ENCODE measurements at regions not wholly inside any gene's neighbourhood (a gene's known extent, or its start where the extent isn't known, plus 50 kb on each side); places are given as distances from the start of the nearest gene placed in this dataset.

DNA sequence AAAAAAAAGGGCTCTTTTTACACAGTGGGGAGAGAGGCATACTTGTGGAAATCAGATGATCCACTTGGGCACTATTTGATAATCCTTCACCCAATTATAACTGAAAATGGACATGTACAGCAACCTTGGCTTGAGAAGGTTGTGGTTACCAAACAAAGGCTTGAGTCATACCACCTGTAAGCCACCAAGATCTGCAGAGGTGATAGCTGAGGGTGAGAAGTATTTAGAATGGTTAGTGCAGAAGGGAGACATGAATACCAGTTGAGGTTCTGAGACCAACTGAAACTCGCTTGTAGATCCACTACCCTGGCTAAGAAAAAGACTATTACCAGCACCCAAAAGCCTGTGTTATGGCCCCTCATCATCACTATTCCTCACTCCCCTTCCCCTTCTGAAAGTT is 614.0 kb downstream of the STIM2 start:
- TF ChIP-seq, protein P1, sequence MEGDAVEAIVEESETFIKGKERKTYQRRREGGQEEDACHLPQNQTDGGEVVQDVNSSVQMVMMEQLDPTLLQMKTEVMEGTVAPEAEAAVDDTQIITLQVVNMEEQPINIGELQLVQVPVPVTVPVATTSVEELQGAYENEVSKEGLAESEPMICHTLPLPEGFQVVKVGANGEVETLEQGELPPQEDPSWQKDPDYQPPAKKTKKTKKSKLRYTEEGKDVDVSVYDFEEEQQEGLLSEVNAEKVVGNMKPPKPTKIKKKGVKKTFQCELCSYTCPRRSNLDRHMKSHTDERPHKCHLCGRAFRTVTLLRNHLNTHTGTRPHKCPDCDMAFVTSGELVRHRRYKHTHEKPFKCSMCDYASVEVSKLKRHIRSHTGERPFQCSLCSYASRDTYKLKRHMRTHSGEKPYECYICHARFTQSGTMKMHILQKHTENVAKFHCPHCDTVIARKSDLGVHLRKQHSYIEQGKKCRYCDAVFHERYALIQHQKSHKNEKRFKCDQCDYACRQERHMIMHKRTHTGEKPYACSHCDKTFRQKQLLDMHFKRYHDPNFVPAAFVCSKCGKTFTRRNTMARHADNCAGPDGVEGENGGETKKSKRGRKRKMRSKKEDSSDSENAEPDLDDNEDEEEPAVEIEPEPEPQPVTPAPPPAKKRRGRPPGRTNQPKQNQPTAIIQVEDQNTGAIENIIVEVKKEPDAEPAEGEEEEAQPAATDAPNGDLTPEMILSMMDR (IDR thresholded peaks at IDR 0.05) = no peak
- TF ChIP-seq RAD21 (conservative IDR thresholded peaks at IDR 0.05 in 1 of 2, IDR thresholded peaks at IDR 0.05 in 1 of 2) (no peak), MAFK (IDR thresholded peaks at IDR 0.05; ENCODE audit: partially characterized antibody) (no peak), TP53 (CRISPR knock-in tag; IDR thresholded peaks at IDR 0.05) (no peak), RNF2 (IDR thresholded peaks at IDR 0.05; ENCODE audit: borderline replicate concordance, low read depth) (no peak), NFE2L2 (conservative IDR thresholded peaks at IDR 0.05; ENCODE audit: low read length) (no peak), CBX8 (IDR thresholded peaks at IDR 0.05) (no peak)
- TF ChIP-seq, protein P2, sequence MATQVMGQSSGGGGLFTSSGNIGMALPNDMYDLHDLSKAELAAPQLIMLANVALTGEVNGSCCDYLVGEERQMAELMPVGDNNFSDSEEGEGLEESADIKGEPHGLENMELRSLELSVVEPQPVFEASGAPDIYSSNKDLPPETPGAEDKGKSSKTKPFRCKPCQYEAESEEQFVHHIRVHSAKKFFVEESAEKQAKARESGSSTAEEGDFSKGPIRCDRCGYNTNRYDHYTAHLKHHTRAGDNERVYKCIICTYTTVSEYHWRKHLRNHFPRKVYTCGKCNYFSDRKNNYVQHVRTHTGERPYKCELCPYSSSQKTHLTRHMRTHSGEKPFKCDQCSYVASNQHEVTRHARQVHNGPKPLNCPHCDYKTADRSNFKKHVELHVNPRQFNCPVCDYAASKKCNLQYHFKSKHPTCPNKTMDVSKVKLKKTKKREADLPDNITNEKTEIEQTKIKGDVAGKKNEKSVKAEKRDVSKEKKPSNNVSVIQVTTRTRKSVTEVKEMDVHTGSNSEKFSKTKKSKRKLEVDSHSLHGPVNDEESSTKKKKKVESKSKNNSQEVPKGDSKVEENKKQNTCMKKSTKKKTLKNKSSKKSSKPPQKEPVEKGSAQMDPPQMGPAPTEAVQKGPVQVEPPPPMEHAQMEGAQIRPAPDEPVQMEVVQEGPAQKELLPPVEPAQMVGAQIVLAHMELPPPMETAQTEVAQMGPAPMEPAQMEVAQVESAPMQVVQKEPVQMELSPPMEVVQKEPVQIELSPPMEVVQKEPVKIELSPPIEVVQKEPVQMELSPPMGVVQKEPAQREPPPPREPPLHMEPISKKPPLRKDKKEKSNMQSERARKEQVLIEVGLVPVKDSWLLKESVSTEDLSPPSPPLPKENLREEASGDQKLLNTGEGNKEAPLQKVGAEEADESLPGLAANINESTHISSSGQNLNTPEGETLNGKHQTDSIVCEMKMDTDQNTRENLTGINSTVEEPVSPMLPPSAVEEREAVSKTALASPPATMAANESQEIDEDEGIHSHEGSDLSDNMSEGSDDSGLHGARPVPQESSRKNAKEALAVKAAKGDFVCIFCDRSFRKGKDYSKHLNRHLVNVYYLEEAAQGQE (IDR thresholded peaks at IDR 0.05) = no peak
- TF ChIP-seq, protein P3, sequence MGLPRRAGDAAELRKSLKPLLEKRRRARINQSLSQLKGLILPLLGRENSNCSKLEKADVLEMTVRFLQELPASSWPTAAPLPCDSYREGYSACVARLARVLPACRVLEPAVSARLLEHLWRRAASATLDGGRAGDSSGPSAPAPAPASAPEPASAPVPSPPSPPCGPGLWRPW (IDR thresholded peaks at IDR 0.05) = no peak
- TF ChIP-seq, protein P4, sequence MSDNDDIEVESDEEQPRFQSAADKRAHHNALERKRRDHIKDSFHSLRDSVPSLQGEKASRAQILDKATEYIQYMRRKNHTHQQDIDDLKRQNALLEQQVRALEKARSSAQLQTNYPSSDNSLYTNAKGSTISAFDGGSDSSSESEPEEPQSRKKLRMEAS (IDR thresholded peaks at IDR 0.05) = no peak
